NCI-H187 (cell line): ENCODE measurements at regions not wholly inside any gene's neighbourhood (a gene's known extent, or its start where the extent isn't known, plus 50 kb on each side); places are given as distances from the start of the nearest gene placed in this dataset.

Source experiments
- DNase-seq, 2 experiments: peaks; one replicate each; lab custom pipeline; 2025; lab: John Stamatoyannopoulos, UW

DNA sequence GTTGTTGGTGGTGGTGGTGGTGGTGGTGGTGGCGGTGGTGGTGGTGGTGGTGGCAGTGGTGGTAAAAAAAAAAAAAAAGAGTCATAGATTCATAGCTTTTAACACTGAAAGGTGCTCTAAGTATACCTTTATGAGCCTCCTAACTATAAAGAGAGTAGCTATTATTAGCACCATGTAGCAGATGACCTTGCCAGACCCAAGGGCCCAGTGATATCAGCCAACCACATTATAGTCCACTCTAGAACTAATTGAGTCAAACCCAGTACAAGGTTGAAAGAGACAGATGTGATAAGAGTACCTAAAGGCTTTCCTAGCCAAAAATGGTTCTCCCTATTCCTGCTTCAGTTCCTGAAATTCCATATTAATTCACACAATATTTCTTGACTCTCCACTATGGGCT lies 245.3 kb downstream of the HACE1 start:
- DNase-seq, result no peak

DNA sequence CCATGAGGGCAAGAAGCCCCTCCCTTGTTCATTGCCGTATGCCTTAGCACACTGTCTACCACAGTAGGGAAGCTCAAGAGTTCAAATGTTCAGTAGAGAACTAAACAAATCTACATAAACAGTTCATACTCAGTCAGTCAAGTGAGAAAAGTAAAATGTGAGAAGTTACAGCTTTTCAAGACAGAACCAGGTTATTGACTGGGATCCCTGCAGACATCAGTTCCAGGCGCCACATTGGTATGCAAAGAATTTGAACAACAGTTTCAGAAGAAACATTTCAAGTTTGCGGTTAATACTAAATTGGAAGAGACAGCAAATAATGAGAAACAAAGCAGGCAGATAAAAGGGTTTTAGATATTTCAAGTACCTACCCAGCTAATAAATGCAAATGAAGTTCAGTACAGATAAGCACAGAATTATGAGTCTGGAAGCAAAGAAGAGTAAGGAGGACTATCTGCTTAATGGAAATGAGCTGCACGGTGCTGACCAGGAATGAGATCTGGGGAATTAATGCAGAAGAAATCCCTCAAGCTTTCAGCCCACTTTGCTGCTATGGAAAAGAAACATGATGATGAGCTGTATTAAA lies 246.2 kb downstream of the HACE1 start:
- no peak for DNase-seq

DNA sequence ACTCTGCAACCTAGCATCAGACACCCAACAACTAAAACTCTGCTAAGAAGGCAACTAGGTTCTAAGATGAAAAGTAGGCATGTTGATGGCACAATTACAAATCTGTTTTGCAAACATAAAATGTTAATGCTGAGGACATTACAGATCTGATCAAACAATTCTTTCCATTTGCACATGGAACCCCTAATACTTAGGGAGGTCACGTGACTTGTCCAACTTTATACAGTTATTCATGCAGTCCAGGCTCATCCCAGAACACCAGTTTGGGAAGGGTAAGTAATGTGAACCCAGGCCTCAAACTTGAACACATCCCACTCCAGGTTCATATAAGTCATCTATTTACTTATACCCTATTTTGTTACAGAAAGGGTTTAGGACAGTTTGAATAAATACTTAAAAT lies 247.2 kb downstream of the HACE1 start:
- no peak for DNase-seq

DNA sequence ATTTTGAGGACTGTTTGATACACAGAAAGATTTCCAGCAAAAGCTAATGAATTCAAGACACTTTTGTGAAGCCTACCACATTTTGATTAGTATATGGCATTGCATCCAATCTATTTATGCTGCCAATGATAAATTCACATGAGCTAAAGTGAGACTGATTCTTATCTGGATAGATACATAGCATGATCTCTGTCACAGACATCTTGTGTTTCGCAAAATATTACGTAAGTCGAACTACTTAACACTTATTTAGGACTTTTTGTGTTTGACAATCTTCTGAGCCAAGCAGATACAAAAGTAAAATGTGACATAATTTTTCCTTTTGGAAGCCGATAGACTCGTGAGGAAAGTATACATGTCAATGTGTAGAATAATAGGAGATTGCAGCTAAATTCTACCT lies 251.6 kb downstream of the HACE1 start:
- DNase-seq, result no peak

DNA sequence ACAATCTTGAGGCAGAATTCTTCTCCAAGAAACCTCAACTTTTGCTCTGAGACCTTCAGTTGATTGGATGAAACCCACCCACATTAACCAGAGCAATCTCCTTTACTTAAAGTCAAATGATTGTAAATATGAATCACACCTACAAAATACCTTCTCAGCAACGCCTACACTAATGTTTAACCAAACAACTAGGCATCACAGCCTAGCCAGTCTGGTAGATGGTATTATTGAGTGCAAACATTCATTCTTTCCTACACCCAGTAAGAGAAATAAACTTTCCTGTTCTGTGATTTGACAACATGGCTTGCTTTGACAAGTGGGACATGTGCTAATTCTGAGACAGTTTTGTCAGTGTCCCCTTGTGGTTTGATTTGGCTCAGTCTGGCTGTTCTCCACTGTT lies 252.2 kb downstream of the HACE1 start:
- no peak for DNase-seq

DNA sequence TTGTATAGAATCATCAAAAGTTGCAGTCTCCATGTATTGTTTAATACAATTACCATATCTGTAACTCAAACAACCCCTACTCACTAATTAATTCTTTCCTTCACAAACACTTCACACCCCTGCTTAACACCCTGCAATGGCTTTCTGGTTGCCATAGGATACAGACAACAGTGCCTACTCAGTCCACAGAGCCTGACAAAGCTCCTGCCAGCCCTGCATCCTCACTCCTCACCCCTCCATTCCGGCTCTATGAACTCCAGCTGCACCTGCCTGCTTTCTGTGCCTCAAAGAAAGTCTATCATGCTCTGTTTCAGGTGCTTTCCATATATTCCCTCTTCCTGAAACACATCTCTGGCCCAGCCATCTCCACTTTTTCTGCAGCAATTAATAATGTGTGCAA lies 253.4 kb downstream of the HACE1 start:
- DNase-seq, result no peak

DNA sequence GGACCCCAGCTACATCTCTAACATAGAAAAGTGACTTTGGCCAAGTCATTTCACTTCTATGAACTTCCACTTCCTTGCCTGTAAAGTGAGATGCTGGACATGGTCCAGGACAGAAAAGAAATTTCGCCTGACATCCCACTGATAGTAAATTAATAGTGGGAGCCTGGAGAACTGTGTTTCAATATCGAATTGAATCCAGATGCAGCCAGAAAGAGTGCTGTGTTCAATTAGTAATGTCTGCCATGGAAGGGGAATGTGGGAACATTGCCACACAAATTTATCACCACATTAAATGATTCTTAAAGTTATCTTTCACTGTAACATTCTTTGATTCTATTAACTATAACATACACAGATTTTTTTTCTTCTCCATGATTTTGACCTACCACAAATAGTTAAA lies 255.0 kb downstream of the HACE1 start:
- DNase-seq, result no peak

DNA sequence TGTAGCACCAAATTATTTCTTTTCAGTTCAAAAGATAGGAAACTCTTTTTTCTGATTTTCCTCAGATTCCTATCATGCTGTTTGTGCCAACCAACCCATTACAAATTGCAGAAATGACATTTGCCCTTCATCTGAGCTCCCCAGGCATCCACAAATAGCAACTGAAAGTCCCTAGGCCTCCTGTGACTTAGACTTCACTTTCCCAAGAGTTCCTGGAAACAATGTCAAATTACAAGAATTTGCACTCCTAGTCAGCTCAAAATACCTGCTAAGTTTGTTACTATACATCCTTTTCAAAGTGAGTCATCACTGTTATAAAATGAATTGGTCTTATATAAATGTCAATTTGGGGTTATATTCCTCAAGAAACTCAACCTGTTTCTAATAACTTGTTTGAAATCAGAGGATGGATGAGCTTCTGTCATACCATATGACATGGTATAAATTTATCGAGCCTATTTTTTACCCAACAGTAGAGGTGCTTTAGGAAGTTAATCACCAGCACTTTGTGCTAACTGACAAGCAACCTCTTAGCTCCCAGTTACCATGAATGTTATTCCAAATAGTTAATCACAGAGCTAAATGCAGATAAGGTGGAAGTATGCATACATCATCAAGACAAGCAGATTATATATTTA lies 256.5 kb downstream of the HACE1 start:
- no peak for DNase-seq

DNA sequence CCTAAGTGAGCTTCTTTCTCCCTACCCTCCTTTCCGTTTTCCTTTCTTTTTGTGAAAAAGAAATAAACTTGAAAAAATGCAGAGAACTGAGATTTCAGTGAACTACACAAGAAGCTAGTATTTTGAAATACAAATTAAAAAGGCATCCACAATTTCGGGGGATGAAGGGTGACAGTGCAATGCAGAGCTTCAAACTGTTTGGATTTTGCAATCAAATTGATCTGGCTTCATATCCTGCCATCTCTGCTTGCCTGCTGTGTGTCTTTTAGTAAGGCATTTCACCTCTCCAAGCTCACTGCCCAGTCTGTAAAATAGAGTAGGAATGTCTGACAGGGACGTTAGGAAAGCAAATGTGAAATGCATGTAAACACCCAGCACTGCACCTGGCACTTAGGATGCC lies 258.0 kb downstream of the HACE1 start:
- no peak for DNase-seq

DNA sequence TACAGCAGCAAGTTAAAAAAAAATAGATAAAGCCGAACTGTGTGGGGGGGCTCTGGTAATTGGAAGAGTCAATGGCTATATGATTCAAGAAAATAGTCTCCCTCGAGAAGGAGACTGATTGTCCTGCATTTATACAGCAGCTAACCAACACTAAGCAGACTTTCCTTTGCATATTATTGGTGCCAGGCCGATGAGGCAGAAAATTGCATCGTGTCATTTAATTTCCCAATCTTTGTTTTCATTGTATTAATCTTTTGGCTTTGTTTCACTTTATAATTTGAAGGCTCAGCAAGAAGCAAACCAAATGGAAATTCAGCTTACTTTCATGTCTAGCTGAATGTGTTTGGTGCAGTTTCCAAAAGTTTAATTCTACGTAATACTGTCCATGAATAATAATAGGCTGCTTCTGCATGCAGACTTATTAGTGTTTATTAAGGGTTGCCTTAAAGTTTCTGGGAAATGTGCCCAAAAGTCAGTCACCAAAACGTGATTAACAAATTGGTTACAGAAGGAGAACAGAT lies 258.5 kb downstream of the HACE1 start:
- DNase-seq, result no peak

DNA sequence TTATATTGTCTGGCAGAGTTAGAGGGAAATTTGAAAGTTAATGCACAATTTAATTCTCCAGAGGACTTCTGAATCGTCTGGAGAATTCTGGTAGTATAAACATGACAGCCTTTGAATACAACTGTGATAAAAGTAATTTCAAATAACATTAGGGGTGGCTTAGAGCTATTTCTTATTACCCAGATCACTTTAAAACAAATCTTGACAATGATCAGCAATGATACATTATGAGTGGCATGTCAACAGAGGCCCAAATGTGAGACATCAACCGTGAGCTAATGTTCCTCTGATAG lies 259.1 kb downstream of the HACE1 start:
- no peak for DNase-seq

DNA sequence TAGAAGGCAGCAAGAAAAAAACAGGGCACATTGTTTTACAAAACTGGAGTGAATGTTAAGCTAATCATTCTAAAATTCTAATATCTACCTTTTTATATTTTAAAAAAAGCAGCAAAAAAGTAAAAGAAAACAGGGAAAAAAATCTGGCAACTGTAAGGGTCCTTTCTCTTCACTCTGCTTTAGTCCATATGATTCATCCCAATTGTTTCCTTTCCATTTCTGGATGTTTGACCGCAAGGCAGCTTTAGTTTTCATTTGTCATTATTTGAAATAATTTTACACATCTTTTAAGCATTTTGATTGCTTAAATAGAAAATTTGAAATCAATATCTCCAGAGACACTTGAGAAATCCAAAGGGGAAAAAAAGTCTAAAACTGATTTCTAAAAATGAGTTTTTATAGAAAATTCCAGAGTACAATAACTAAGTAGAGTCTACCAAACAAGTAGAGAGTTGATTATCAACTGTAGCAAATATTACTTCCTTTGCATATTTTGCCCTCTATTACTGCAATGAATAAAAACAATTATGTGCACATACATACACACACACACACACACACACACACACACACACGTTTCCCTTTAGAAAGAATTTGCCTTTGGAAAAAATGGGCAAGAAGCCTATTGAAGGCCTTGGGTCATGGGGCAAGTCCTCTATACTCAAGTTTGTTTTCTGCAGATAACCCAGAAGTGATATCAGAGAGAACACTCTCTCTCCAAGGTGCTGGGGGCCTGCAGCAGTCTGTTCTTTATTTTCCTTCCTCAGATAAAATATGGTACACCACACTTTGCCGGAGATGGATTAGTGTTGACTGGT lies 259.7 kb downstream of the HACE1 start:
- no peak for DNase-seq

DNA sequence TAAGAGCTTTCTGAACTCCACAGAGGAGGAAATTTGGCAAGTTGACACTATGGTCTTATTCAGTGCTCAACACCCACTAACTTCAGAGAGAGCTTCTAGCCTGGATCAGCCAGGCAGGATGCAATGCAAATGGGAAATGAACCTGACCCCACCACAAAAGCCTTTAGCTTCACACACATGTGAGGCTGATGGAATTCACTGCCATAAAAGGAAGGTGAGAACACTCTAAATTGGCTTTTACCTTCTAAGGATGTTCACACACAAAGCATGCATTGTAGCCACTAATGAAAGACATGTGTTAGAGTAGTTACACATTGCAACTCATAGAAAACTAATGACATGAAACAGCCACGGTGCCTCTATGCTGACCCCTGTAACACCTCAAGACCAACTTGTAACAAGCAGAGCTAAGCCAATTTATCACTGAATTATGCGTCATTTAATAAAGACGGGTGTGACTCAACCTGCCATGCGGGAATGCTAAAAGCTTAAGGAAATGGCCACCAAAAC lies 262.1 kb downstream of the HACE1 start:
- DNase-seq, result no peak

DNA sequence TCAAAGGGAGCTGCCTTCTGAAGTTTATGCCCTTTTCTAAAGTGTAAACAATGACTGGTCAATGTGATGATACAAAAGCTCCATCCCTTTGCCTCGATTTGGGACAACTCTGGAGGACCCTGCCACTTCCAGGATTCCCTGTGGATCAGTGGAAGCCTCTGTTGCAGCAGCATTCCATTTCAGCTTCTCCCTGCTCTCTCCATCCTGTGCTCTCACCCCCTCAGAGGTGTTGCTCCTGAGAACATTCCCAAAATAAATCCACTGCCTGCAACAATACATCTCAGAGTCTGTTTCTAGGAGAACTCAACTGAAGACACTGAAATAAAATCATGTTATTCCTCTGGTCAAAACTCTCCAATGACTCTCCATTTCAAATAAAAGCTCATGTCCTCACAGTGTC lies 263.6 kb downstream of the HACE1 start:
- DNase-seq, result no peak

DNA sequence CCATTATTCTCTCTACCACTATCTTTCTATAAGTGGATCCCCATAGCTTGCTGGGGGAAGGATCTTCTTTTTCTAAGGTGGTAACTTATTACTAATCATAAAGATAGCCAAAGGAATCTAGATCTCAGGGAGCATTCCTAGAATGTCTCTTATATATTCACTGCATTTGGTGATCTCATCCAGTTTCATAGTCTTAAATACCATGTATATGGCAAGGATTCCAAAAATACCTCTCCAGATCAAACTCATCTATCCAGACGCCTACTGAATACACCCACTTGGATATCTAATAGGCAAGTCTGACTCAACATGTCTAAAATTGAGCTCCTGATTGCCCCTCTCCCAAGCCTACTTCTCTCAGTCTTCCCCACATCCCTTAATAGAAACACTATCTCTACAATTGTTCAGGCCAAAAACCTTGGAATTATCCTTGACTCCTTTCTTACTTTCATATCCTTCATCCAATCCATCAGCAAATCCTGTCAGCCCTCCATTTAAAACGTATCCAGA lies 264.4 kb downstream of the HACE1 start:
- no peak for DNase-seq

DNA sequence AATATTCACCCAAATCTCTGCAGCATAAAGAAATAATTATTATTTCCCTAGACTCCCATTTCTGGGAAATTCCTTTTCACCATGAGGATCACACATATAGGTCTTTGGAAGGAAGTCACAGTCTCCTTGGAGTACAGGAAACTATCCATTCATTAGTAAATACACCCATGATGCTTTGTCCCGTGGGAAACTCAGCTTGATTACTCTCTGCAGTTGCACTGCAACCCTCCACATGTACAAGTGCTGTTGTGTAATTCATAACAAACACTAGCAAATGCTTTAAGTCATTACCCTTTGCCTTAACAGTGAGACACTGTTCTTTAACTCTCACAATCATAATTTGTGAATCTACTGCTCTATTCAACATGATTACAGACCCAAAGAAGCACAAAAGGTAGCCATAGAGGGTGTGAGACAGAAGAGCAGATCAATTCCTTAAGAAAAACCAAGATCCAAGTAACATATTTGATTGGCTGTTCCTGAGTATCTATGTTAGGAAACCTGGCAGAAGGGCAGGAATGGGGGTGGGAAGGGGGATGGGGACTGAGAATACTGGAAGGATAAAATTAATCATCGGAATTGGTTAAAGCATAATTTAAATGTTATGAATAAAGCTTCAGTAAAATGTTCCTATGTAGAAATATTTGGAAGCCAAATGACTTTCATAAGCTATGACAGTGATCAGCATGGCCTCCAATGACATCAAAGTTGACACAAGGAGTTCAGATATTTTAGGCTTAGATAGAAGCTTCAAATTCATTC lies 268.0 kb downstream of the HACE1 start:
- DNase-seq, result no peak

DNA sequence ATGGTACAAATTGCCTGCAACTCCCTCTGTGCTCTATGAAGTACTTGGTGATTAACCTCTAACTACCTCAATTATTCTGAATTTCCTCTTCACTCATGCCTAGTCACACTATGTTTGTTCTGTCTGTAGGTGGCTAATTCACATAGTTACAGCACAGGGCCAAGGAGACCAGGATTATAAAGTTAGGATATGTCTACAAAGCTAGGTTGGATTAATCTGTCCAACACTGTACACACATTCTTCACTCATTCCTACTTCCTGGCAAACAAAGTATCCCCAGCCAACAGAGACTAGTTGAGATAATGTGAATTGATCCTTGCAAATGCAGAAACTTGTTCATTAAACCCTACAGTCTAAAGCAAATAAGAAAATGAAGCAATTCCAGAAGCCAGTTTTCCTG lies 269.8 kb downstream of the HACE1 start:
- no peak for DNase-seq

DNA sequence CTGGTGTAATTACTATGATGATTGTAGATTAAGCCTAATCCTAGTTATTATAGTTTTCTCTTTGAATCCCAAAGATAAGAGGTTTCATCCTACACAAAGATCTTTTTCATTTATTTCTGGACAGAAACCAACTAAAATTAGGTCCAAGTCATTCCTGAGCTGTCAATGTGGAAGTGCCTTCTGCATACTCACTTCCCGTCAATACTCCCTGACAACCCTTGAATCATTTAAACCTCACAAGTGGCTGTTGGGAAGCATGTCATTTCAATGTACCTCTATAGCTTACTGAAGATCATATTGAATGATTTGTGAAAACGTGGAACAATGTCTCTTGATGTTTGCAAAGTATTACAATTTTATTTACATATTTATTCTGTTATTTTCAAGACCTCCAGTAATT lies 274.1 kb downstream of the HACE1 start:
- DNase-seq, result no peak

DNA sequence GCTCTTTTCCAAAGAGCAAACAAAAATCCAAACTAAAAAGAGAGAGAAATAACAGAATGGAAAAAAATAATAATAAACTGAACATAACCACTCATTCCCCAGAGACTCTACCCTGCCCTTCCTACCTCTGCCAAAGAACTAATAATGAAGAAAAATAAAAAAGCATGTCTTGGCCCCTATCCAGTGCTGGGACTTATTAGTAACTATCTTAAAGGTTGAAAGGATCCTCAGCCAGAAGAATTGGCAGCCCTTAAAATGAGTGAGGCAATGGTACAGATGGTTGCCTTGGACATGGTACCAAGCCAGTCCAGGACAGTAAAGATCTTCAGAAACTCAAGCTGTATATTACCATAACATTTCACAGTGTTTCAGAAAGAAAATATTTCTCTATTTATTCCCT lies 279.3 kb downstream of the HACE1 start:
- no peak for DNase-seq

DNA sequence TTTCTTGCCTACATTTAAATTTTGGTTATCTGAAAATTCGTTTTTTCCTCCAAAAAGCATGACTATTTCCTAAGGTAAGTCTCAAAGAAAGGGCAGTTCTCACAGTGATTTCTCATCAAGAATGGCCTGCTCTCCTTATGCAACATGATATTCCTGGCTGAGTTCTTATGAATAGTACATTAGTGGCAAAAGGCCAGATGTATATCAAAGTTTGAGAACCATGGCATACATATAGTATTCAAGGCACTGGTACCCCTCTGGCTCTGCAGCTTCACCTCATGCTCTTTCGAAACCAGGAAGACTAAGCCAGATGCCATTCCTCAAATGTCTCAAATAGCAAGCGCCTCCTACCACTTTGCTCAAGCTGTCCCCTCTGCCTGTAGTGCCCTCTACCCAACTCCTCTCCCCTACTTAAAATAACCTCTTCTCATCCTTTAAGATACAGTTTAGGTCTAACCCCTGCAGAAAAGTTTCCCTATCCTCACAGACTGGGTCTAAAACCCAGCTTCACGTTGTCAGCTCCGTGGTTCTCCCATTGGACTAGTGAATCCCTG lies 280.3 kb downstream of the HACE1 start:
- DNase-seq, result no peak

DNA sequence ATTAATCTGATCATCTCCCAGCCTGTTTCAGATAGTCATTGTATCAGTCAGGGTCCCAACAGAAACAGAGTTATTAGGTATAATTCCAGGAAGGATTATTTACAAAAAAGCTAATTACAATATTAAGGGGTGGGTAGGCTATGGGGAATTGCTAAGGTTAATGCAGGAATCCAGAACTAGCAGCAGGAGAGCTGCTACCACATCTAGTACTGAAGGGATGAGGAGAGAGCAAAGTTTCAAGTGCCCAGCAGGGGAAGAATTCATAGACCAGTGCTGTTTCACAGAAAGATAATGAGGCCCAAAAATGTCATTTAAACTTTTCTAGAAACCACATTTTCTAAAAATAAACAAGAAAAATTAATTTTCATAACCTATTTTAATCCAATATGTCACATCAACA lies 284.2 kb downstream of the HACE1 start:
- DNase-seq, result no peak

DNA sequence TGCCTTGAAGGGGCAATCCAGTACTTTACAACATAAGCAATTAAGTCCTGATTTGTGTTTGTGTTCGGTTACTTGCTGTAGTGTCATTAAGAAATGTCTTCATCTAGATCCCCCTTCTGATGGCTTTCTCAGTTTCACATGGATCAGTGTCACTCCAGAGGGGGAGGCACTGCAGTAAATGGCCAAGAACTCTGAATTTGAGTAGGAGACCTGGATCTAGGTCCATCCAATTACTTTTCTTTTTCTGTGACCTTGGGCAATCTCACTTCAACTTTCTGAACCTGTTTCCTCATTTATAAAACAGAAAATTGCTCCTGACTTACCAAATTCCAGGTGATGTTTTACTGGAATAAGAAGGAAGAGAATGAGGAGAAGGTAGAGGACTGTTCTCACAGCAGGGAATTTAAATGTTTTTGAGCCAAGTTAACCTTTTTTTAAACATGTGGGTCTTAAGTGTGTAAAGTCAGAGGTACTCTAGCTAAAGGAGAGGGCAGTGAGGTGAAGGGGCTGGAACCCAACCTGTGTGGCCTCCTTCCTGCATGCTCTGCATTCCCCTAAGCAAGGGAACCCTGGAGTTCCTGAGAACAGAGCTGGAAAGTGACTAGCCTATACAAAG lies 285.5 kb downstream of the HACE1 start:
- no peak for DNase-seq
